ENCODE measurements at regions not wholly inside any gene's neighbourhood (a gene's known extent, or its start where the extent isn't known, plus 50 kb on each side); places are given as distances from the start of the nearest gene placed in this dataset.

GRCh38 chr19:29381353-29382203 is 144.2 kb upstream of the VSTM2B start:
- Histone ChIP-seq H3K79me2 (ENCODE audit: control insufficient read depth, insufficient read depth, low read length) (no peaks in the 10 kb centered on the region), H2AFZ (ENCODE audit: control insufficient read depth, low read length) (no peak overlapping the region), H3K4me2 (ENCODE audit: control insufficient read depth, extremely low read depth, insufficient read depth, low read depth, low read length) (no peak overlapping the region), H3K27ac (ENCODE audit: control insufficient read depth, insufficient read depth, low read length) (no peak overlapping the region), H3K36me3 (ENCODE audit: control insufficient read depth in 2 of 2, extremely low read depth in 1 of 2, insufficient read depth in 2 of 2, low read length in 2 of 2) (no peaks in the 10 kb centered on the region), H3K4me1 (ENCODE audit: control insufficient read depth, extremely low read depth, insufficient read depth, low read length) (no peaks in the 10 kb centered on the region), H3K9me3 (ENCODE audit: control insufficient read depth, low read depth, low read length) (peaks cover 5% of the 10 kb centered on the region), H3K9me1 (ENCODE audit: control insufficient read depth, extremely low read depth, insufficient read depth, low read length) (no peaks in the 10 kb centered on the region), H3K4me3 (ENCODE audit: control insufficient read depth in 2 of 3, extremely low read depth in 1 of 3, insufficient read depth in 2 of 3, low read depth in 1 of 3, low read length in 3 of 3) (no peak overlapping the region), H3K9ac (ENCODE audit: control insufficient read depth, extremely low read depth, insufficient read depth, low read length) (no peak overlapping the region), H4K20me1 (ENCODE audit: control insufficient read depth, extremely low read depth, insufficient read depth, low read length) (no peaks in the 10 kb centered on the region), H3K27me3 (ENCODE audit: control insufficient read depth, extremely low read depth, insufficient read depth, low read length) (no peaks in the 10 kb centered on the region)
- FAIRE-seq, result no peak
- dilution Hi-C loops (cut with MboI; ENCODE audit: extremely low pct_ligation_motif_present, low sequenced_read_pairs), result no loop called here
- no peak for DNase-seq (ENCODE audit: low read depth, low spot score)
- no peak for TF ChIP-seq EZH2 (IDR thresholded peaks at IDR 0.05; ENCODE audit: low read length)
- no peak for TF ChIP-seq CTCF (optimal IDR thresholded peaks at IDR 0.05 in 1 of 3, IDR thresholded peaks at IDR 0.05 in 1 of 3, conservative IDR thresholded peaks at IDR 0.05 in 1 of 3; ENCODE audit: extremely low read depth in 1 of 3, insufficient read depth in 2 of 3, low read length in 3 of 3)

- H2AFZ ChIP-seq (ENCODE audit: control insufficient read depth, low read length), result no peak overlapping the region
- no peaks in the 10 kb centered on the region for H4K20me1 ChIP-seq (ENCODE audit: control insufficient read depth, extremely low read depth, insufficient read depth, low read length)
- no peaks in the 10 kb centered on the region for H3K4me1 ChIP-seq (ENCODE audit: control insufficient read depth, extremely low read depth, insufficient read depth, low read length)
- peaks cover 2% of the 10 kb centered on the region for H3K9me3 ChIP-seq (ENCODE audit: control insufficient read depth, low read depth, low read length)
- H3K4me2 ChIP-seq (ENCODE audit: control insufficient read depth, extremely low read depth, insufficient read depth, low read depth, low read length), result no peak overlapping the region
- H3K36me3 ChIP-seq (ENCODE audit: control insufficient read depth in 2 of 2, extremely low read depth in 1 of 2, insufficient read depth in 2 of 2, low read length in 2 of 2), result no peaks in the 10 kb centered on the region
- no peak for TF ChIP-seq CTCF (optimal IDR thresholded peaks at IDR 0.05 in 1 of 3, IDR thresholded peaks at IDR 0.05 in 1 of 3, conservative IDR thresholded peaks at IDR 0.05 in 1 of 3; ENCODE audit: extremely low read depth in 1 of 3, insufficient read depth in 2 of 3, low read length in 3 of 3)
- TF ChIP-seq EZH2 (IDR thresholded peaks at IDR 0.05; ENCODE audit: low read length), result no peak
- DNase-seq (ENCODE audit: low read depth, low spot score) (no peak), FAIRE-seq (no peak)
- H3K9me1 ChIP-seq (ENCODE audit: control insufficient read depth, extremely low read depth, insufficient read depth, low read length), result no peaks in the 10 kb centered on the region
- no peak overlapping the region for H3K4me3 ChIP-seq (ENCODE audit: control insufficient read depth in 2 of 3, extremely low read depth in 1 of 3, insufficient read depth in 2 of 3, low read depth in 1 of 3, low read length in 3 of 3)
- no peak overlapping the region for H3K9ac ChIP-seq (ENCODE audit: control insufficient read depth, extremely low read depth, insufficient read depth, low read length)
- no peaks in the 10 kb centered on the region for H3K79me2 ChIP-seq (ENCODE audit: control insufficient read depth, insufficient read depth, low read length)
- no peak overlapping the region for H3K27ac ChIP-seq (ENCODE audit: control insufficient read depth, insufficient read depth, low read length)
- dilution Hi-C loops (cut with MboI; ENCODE audit: extremely low pct_ligation_motif_present, low sequenced_read_pairs), result no loop called here
- H3K27me3 ChIP-seq (ENCODE audit: control insufficient read depth, extremely low read depth, insufficient read depth, low read length), result no peaks in the 10 kb centered on the region
Observed at GRCh38 chr19:29383696-29384095, 142.1 kb upstream of the VSTM2B start.

All from keratinocyte (primary cell).